Bronchial epithelial cell (primary cell): ENCODE measurements at regions not wholly inside any gene's neighbourhood (a gene's known extent, or its start where the extent isn't known, plus 50 kb on each side); places are given as distances from the start of the nearest gene placed in this dataset.

ENCODE experiments used
- DNase-seq: peaks from one replicate; pipeline ENCODE4 v3.0.0-alpha.2; 2010; ENCODE audit warnings: low read depth
- FAIRE-seq: peaks from 2 replicates; lab custom pipeline; 2011; peaks lifted over from hg19 to GRCh38; lab: Jason Lieb, UNC
- H3K27me3 ChIP-seq: 2 replicates; pipeline ENCODE4 v1.5.1; 2011; ENCODE audit warnings: low read length; ENCODE audit not compliant: control insufficient read depth, insufficient read depth
- H3K36me3 ChIP-seq: 2 replicates; pipeline ENCODE4 v1.5.1; 2011; ENCODE audit warnings: low read length; ENCODE audit not compliant: control insufficient read depth, insufficient read depth
- H3K4me3 ChIP-seq: 2 replicates; pipeline ENCODE4 v1.5.1; 2011; ENCODE audit warnings: mild to moderate bottlenecking, low read depth, low read length, control low read depth
- CTCF ChIP-seq: IDR thresholded peaks from 2 replicates; pipeline ENCODE4 v1.5.1; 2011; ENCODE audit warnings: mild to moderate bottlenecking, moderate library complexity, low read length, control low read depth, inconsistent platforms; ENCODE audit not compliant: insufficient read depth, severe bottlenecking

- TF ChIP-seq CTCF: no peak
- FAIRE-seq: no peak
- H3K27me3 ChIP-seq: no peaks in the 10 kb centered on the region
- DNase-seq: no peak
- H3K36me3 ChIP-seq: no peaks in the 10 kb centered on the region
- H3K4me3 ChIP-seq: no peak overlapping the region
Measured at GRCh38 chr18:77851802-77852201, 602.2 kb downstream of the GALR1 start.

GRCh38 chr18:77853859-77854258 is 604.2 kb downstream of the GALR1 start:
- Histone ChIP-seq H3K27me3 (no peaks in the 10 kb centered on the region), H3K36me3 (no peaks in the 10 kb centered on the region), H3K4me3 (no peak overlapping the region)
- no peak for FAIRE-seq
- DNase-seq: no peak
- TF ChIP-seq CTCF: no peak

- Histone ChIP-seq H3K27me3 (no peaks in the 10 kb centered on the region), H3K4me3 (no peak overlapping the region), H3K36me3 (no peaks in the 10 kb centered on the region)
- DNase-seq: no peak
- no peak for TF ChIP-seq CTCF
- FAIRE-seq: no peak
Measured at GRCh38 chr18:77857678-77858655, 608.3 kb downstream of the GALR1 start.

GRCh38 chr18:77859634-77860033 is 610.0 kb downstream of the GALR1 start:
- DNase-seq: no peak
- Histone ChIP-seq H3K4me3 (no peak overlapping the region), H3K36me3 (no peaks in the 10 kb centered on the region), H3K27me3 (no peaks in the 10 kb centered on the region)
- FAIRE-seq: no peak
- TF ChIP-seq CTCF: no peak

GRCh38 chr18:77862066-77862757 is 612.6 kb downstream of the GALR1 start:
- Histone ChIP-seq H3K27me3 (no peaks in the 10 kb centered on the region), H3K4me3 (no peak overlapping the region), H3K36me3 (no peaks in the 10 kb centered on the region)
- TF ChIP-seq CTCF: no peak
- FAIRE-seq (no peak), DNase-seq (no peak)
